Activated CD4-positive, alpha-beta T cell treated with anti-CD3 and anti-CD28 coated beads for 36 hours (primary cell): ENCODE measurements at regions not wholly inside any gene's neighbourhood (a gene's known extent, or its start where the extent isn't known, plus 50 kb on each side); places are given as distances from the start of the nearest gene placed in this dataset.

Source experiments
- ATAC-seq: fragments of 200-7000 bp; cut with Tn5 transposase; one replicate; pipeline ENCODE4 v1.10.0; 2021; ENCODE audit warnings: mild to moderate bottlenecking, moderate library complexity
- CTCF ChIA-PET: fragments of 350-600 bp; sonication (Branson Sonifier 250); formaldehyde crosslinking; loops from one replicate; lab custom pipeline; 2021; ENCODE audit warnings: antibody characterized with exemption; lab: Charles Lee
- POLR2A ChIA-PET: fragments of 350-600 bp; sonication (Branson Sonifier 250); formaldehyde crosslinking; loops from one replicate; lab custom pipeline; 2021; ENCODE audit warnings: antibody characterized with exemption, inconsistent platforms; lab: Charles Lee
- DNase-seq: peaks from one replicate; pipeline ENCODE4 v3.0.0-alpha.2; 2020
- H3K27ac Mint-ChIP-seq: one replicate; pipeline ENCODE4 v1.8.0; 2021; ENCODE audit warnings: mixed read lengths
- H3K27me3 Mint-ChIP-seq: one replicate; pipeline ENCODE4 v1.8.0; 2021; ENCODE audit warnings: mixed read lengths
- H3K36me3 Mint-ChIP-seq: one replicate; pipeline ENCODE4 v1.8.0; 2021; ENCODE audit warnings: low read depth, mixed read lengths
- H3K4me1 Mint-ChIP-seq: one replicate; pipeline ENCODE4 v1.8.0; 2021; ENCODE audit warnings: mixed read lengths
- H3K4me3 Mint-ChIP-seq: one replicate; pipeline ENCODE4 v1.8.0; 2021; ENCODE audit warnings: mild to moderate bottlenecking, moderate library complexity, mixed read lengths
- H3K9me3 Mint-ChIP-seq: one replicate; pipeline ENCODE4 v1.8.0; 2021; ENCODE audit warnings: low read depth, mixed read lengths
- intact Hi-C, 2 experiments: fragments of 100-400 bp; cut with DNase I in 1 of 2; cut with micrococcal nuclease in 1 of 2; formaldehyde crosslinking; loops; one replicate each; pipeline versions ENCODE4 v1.14.2 to v1.15.1; 2022 to 2024; cut with DNase I, micrococcal nuclease

- no peak overlapping the region for H3K27ac Mint-ChIP-seq
- no peak for ATAC-seq
- intact Hi-C loops, result no loop called here
Observed at GRCh38 chr9:27752069-27752468, 178.8 kb upstream of the C9orf72 start.

GRCh38 chr9:27755846-27756245 lies 182.6 kb upstream of the C9orf72 start:
- H3K27me3 Mint-ChIP-seq, result peaks cover 8% of the 10 kb centered on the region
- CTCF ChIA-PET, result no interaction called here

More at GRCh38 chr9:27752069-27752468, 178.8 kb upstream of the C9orf72 start:
- ChIA-PET POLR2A (no interaction called here), CTCF (no interaction called here)
- Mint-ChIP-seq H3K4me1 (no peaks in the 10 kb centered on the region), H3K9me3 (no peaks in the 10 kb centered on the region), H3K4me3 (no peak overlapping the region), H3K27me3 (peaks cover 10% of the 10 kb centered on the region), H3K36me3 (no peaks in the 10 kb centered on the region)
- DNase-seq, result no peak

GRCh38 chr9:27756418-27756817 lies 183.1 kb upstream of the C9orf72 start:
- Mint-ChIP-seq H3K27ac (no peak overlapping the region), H3K4me3 (no peak overlapping the region), H3K27me3 (peaks cover 12% of the 10 kb centered on the region), H3K4me1 (no peaks in the 10 kb centered on the region), H3K36me3 (no peaks in the 10 kb centered on the region), H3K9me3 (no peaks in the 10 kb centered on the region)
- ChIA-PET POLR2A (no interaction called here), CTCF (no interaction called here)
- ATAC-seq (no peak), DNase-seq (no peak)
- intact Hi-C loops, result no loop called here

More at GRCh38 chr9:27755846-27756245, 182.6 kb upstream of the C9orf72 start:
- intact Hi-C loops, result no loop called here
- POLR2A ChIA-PET, result no interaction called here
- Mint-ChIP-seq H3K9me3 (no peaks in the 10 kb centered on the region), H3K4me3 (no peak overlapping the region), H3K4me1 (no peaks in the 10 kb centered on the region), H3K27ac (no peak overlapping the region), H3K36me3 (no peaks in the 10 kb centered on the region)
- ATAC-seq (no peak), DNase-seq (no peak)

- Mint-ChIP-seq H3K9me3 (no peaks in the 10 kb centered on the region), H3K4me3 (no peak overlapping the region), H3K4me1 (no peaks in the 10 kb centered on the region), H3K27ac (no peak overlapping the region), H3K27me3 (peaks cover 8% of the 10 kb centered on the region), H3K36me3 (no peaks in the 10 kb centered on the region)
- no peak for DNase-seq
- ATAC-seq, result no peak
- intact Hi-C loops, result no loop called here
- ChIA-PET POLR2A (no interaction called here), CTCF (no interaction called here)
Observed at GRCh38 chr9:27763831-27764230, 190.6 kb upstream of the C9orf72 start.

- Mint-ChIP-seq H3K36me3 (no peaks in the 10 kb centered on the region), H3K27me3 (peaks cover 5% of the 10 kb centered on the region), H3K27ac (no peak overlapping the region), H3K9me3 (no peaks in the 10 kb centered on the region), H3K4me3 (no peak overlapping the region), H3K4me1 (no peaks in the 10 kb centered on the region)
- no peak for DNase-seq
- CTCF ChIA-PET, result no interaction called here
- POLR2A ChIA-PET, result no interaction called here
- intact Hi-C loops, result no loop called here
- no peak for ATAC-seq
Observed at GRCh38 chr9:27765266-27766072, 192.2 kb upstream of the C9orf72 start.

- DNase-seq, result no peak
- Mint-ChIP-seq H3K36me3 (no peaks in the 10 kb centered on the region), H3K9me3 (no peaks in the 10 kb centered on the region), H3K27ac (no peak overlapping the region), H3K27me3 (peaks cover 3% of the 10 kb centered on the region), H3K4me3 (no peak overlapping the region), H3K4me1 (no peaks in the 10 kb centered on the region)
- intact Hi-C loops, result no loop called here
- CTCF ChIA-PET, result no interaction called here
- no peak for ATAC-seq
- POLR2A ChIA-PET, result no interaction called here
Observed at GRCh38 chr9:27766073-27766835, 193.0 kb upstream of the C9orf72 start.

GRCh38 chr9:27768781-27769180 lies 195.5 kb upstream of the C9orf72 start:
- no peak for ATAC-seq
- intact Hi-C loops, result no loop called here
- no peak for DNase-seq
- no peaks in the 10 kb centered on the region for H3K9me3 Mint-ChIP-seq
- CTCF ChIA-PET, result no interaction called here
- H3K4me1 Mint-ChIP-seq, result no peaks in the 10 kb centered on the region
- no peak overlapping the region for H3K27ac Mint-ChIP-seq
- no peaks in the 10 kb centered on the region for H3K36me3 Mint-ChIP-seq
- no peak overlapping the region for H3K4me3 Mint-ChIP-seq
- POLR2A ChIA-PET, result no interaction called here
- H3K27me3 Mint-ChIP-seq, result no peaks in the 10 kb centered on the region

GRCh38 chr9:27770541-27770940 lies 197.3 kb upstream of the C9orf72 start:
- Mint-ChIP-seq H3K27ac (no peak overlapping the region), H3K9me3 (no peaks in the 10 kb centered on the region), H3K4me3 (no peak overlapping the region), H3K27me3 (no peaks in the 10 kb centered on the region), H3K36me3 (no peaks in the 10 kb centered on the region), H3K4me1 (no peaks in the 10 kb centered on the region)
- intact Hi-C loops, result loop anchor here in 1 of 2 experiments (10.0 kb wide), 1 partner anchor 186 kb away; no protein-coding TSS in a partner anchor
- POLR2A ChIA-PET, result no interaction called here
- ATAC-seq, result no peak
- no peak for DNase-seq
- CTCF ChIA-PET, result interaction anchor here (0.8 kb wide), 1 partner anchor 647 kb away, joined by 4 read pairs; no protein-coding TSS in a partner anchor

GRCh38 chr9:27771803-27772545 lies 198.7 kb upstream of the C9orf72 start:
- intact Hi-C loops, result loop anchor here in 1 of 2 experiments (10.0 kb wide), 1 partner anchor 187 kb away; no protein-coding TSS in a partner anchor
- CTCF ChIA-PET, result no interaction called here

GRCh38 chr9:27784847-27785713 lies 211.8 kb upstream of the C9orf72 start:
- Mint-ChIP-seq H3K9me3 (peaks cover 16% of the 10 kb centered on the region), H3K27ac (no peak overlapping the region), H3K36me3 (no peaks in the 10 kb centered on the region), H3K27me3 (peaks cover 21% of the 10 kb centered on the region), H3K4me1 (peaks cover 7% of the 10 kb centered on the region), H3K4me3 (no peak overlapping the region)
- ChIA-PET POLR2A (no interaction called here), CTCF (interaction anchor here (0.5 to 1.2 kb wide), 3 partner anchors 11 to 352 kb away, joined by 3 to 5 read pairs (median 3); no protein-coding TSS in a partner anchor)
- intact Hi-C loops, result no loop called here
- ATAC-seq (peak; percentile 72), DNase-seq (peak; percentile 45)

More at GRCh38 chr9:27771803-27772545, 198.7 kb upstream of the C9orf72 start:
- no peaks in the 10 kb centered on the region for H3K4me1 Mint-ChIP-seq
- ATAC-seq (no peak), DNase-seq (no peak)
- H3K36me3 Mint-ChIP-seq, result no peaks in the 10 kb centered on the region
- no peak overlapping the region for H3K27ac Mint-ChIP-seq
- no peak overlapping the region for H3K4me3 Mint-ChIP-seq
- POLR2A ChIA-PET, result no interaction called here
- H3K9me3 Mint-ChIP-seq, result no peaks in the 10 kb centered on the region
- H3K27me3 Mint-ChIP-seq, result no peaks in the 10 kb centered on the region
